ENCODE measurements at regions not wholly inside any gene's neighbourhood (a gene's known extent, or its start where the extent isn't known, plus 50 kb on each side); places are given as distances from the start of the nearest gene placed in this dataset.

DNA sequence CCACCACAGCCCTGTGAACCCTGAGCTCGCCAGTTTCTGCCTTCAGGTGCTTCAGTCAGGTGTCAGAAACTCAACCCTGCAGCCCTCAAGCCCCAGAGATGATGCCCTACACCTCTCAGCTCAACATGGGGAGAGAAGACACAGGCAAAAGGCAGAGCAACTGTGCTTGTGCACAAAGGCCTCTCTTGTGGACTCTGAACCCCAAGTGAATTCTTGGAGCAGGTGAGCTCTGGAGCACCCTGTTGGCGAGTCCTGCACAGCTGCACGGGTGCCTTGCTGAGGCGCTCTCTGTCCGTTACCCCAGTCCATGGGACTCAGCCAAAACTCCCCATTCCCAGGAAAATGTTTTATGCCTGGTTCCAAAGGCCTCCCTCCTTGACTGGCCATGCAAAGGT is 197.0 kb downstream of the KLF13 start:
- TF ChIP-seq, protein P1, sequence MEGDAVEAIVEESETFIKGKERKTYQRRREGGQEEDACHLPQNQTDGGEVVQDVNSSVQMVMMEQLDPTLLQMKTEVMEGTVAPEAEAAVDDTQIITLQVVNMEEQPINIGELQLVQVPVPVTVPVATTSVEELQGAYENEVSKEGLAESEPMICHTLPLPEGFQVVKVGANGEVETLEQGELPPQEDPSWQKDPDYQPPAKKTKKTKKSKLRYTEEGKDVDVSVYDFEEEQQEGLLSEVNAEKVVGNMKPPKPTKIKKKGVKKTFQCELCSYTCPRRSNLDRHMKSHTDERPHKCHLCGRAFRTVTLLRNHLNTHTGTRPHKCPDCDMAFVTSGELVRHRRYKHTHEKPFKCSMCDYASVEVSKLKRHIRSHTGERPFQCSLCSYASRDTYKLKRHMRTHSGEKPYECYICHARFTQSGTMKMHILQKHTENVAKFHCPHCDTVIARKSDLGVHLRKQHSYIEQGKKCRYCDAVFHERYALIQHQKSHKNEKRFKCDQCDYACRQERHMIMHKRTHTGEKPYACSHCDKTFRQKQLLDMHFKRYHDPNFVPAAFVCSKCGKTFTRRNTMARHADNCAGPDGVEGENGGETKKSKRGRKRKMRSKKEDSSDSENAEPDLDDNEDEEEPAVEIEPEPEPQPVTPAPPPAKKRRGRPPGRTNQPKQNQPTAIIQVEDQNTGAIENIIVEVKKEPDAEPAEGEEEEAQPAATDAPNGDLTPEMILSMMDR (conservative IDR thresholded peaks at IDR 0.05) = no peak

DNA sequence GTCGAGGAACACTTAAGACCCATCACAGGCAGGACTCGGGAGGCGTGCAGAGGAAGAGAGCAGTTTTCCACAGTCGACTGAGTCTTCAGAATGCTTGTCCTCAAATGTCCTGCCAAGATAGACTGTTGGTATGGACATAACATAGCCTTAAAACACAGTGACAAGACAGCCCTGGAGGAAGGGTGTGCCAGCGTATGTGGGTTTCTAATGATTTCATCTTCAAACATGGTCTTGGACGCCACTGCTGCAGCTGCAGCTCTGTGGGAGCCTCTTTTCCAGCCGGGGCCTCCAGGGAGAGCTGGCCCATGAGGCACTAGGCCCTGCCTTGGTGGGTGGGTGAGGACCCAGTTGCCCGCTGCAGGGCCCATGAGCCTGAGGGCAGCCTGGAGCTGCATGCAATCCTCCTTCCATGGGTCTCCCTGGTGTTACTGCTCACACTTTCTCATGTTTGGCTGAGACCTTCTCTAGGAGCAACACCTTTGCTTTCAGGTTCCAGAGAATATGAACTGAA is 198.6 kb downstream of the KLF13 start:
- TF ChIP-seq, protein P1 (conservative IDR thresholded peaks at IDR 0.05) = no peak
- H3K27ac ChIP-seq = no peak overlapping the region

More for the DNA sequence above, 197.0 kb downstream of the KLF13 start:
- H3K27ac ChIP-seq = no peak overlapping the region

GRCh38 chr15:31525988-31526665 is 199.5 kb downstream of the KLF13 start:
- TF ChIP-seq, protein P1 (conservative IDR thresholded peaks at IDR 0.05) = no peak
- no peak overlapping the region for H3K27ac ChIP-seq

DNA sequence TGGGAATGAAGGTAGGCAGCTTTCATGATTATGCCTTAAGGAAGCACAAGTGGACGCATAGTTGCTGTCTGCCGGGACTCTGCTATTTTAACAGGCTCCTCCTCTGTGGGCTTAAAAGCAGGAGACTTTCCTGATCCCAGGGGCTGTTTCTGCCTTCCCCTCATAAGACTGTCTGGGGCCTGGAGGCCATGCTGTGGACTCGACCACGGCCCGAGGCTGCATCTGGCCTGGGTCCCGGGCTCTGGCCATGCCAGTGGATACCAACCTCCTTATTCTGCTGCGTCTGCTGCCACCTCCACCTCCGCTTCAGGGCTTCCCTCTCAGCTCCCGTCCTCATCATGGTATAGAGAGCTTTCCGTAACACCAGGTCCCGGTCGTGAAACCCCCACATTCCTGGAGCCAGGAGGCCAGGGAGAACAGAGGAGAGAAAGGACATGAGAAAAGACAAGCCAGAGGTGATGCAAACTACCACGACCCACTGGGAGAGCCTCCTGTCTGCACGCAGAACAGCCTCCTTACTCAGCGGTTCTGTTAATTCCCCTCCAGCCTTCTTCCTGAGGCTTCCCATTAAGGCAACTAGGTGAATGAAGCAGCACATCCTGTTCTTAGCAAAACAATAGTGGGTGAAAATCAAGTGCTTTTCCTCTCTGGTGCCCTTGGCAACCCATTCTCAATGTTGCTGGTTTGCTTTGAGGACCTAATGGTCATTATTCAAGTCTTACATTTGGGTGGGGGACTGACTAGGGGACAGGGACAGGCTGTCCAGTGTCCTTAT is 200.5 kb downstream of the KLF13 start:
- H3K27ac ChIP-seq = no peak overlapping the region

GRCh38 chr15:31528846-31529245 is 202.2 kb downstream of the KLF13 start:
- no peak overlapping the region for H3K27ac ChIP-seq
- TF ChIP-seq, protein P1 (conservative IDR thresholded peaks at IDR 0.05) = no peak

More for the DNA sequence above, 200.5 kb downstream of the KLF13 start:
- TF ChIP-seq, protein P1 (conservative IDR thresholded peaks at IDR 0.05) = no peak

DNA sequence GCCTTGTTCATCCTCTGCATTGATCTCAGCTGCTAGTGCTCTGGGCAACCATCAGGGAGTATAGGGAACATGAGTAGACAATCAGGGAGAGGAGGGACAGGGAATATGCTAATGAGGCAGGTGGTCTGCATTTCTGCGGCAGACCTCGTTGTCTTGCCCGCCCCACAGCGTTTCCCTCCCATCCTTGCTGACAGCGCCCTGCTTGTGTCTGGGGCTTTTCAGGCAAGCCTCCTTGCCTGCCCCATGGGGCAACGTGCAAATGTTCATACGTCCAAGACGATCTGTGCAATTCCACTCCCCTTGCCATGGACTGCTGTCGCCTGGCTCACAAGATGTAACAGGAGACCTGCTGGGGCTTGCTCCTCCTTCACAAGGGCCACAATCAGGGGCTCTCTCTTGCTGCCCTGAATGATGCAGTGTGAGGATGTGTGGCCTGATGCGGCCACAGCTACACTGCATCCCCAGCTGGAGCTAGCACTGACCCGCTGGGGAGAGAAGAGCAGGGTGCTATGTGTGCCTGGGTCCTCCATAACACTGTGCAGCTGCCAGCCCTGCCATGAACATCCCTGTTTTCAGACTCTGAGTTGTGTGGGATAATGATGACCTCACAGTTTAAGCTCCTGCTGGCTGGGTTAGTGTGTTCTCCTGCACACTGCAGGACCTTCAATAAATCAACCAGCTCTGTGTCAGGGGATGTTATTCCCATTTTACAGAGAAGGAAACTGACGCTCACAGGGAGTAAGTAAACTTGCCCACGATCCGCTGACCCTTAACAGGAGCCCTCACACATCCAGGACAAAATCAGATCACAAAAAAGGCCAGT is 211.3 kb downstream of the KLF13 start:
- no peak overlapping the region for H3K27ac ChIP-seq
- TF ChIP-seq, protein P1 (conservative IDR thresholded peaks at IDR 0.05) = no peak

GRCh38 chr15:31540633-31541032 is 214.0 kb downstream of the KLF13 start:
- TF ChIP-seq, protein P1 (conservative IDR thresholded peaks at IDR 0.05) = no peak
- H3K27ac ChIP-seq = no peak overlapping the region
